WERI-Rb-1 (cell line): ENCODE measurements at regions not wholly inside any gene's neighbourhood (a gene's known extent, or its start where the extent isn't known, plus 50 kb on each side); places are given as distances from the start of the nearest gene placed in this dataset.

ENCODE experiments used
- DNase-seq: peaks from one replicate; pipeline ENCODE4 v3.0.0-alpha.2; 2020
- H3K27ac ChIP-seq: fragments of 250-450 bp; sonication (Bioruptor Pico); 2 replicates; pipeline ENCODE4 v1.5.1; 2020; ENCODE audit warnings: mild to moderate bottlenecking, moderate library complexity
- H3K27me3 ChIP-seq: fragments of 250-450 bp; sonication (Bioruptor Pico); 2 replicates; pipeline ENCODE4 v1.5.1; 2021; ENCODE audit warnings: mild to moderate bottlenecking, low read depth, moderate library complexity; ENCODE audit not compliant: insufficient read depth, severe bottlenecking
- H3K36me3 ChIP-seq: fragments of 250-450 bp; sonication (Bioruptor Pico); 2 replicates; pipeline ENCODE4 v1.5.1; 2020; ENCODE audit warnings: mild to moderate bottlenecking, moderate library complexity
- H3K4me3 ChIP-seq: 2 replicates; pipeline ENCODE4 v1.5.1; 2011; ENCODE audit warnings: low read depth, mild to moderate bottlenecking, control low read depth, low read length
- H3K9me3 ChIP-seq: fragments of 250-450 bp; sonication (Bioruptor Pico); 2 replicates; pipeline ENCODE4 v1.5.1; 2021; ENCODE audit warnings: mild to moderate bottlenecking, moderate library complexity; ENCODE audit not compliant: severe bottlenecking
- CTCF ChIP-seq: IDR thresholded peaks from 2 replicates; pipeline ENCODE4 v1.5.1; 2011; ENCODE audit warnings: low read depth, mild to moderate bottlenecking, control low read depth, inconsistent platforms, low read length

DNA sequence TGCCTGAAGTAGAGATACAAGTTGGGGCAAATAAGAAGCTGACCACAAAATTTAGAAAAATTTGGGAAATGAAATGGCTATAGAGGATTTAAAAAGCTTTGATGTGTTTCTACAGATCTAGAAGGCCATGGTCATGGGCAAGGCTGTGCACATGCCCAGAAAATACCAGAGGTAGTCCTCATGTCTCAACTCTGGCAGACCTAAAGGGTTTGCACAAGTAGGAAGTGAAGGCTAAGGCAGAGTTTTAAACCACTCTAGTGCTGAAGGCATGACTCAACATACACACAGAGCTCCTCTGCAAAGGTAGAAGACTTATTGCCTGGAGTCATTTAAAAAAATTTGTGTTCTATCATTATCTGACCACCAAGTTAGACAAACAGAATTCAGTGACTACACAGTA lies 364.6 kb downstream of the CCSER2 start:
- TF ChIP-seq CTCF = no peak
- DNase-seq = no peak
- H3K9me3 ChIP-seq = peaks cover 4% of the 10 kb centered on the region
- H3K4me3 ChIP-seq = no peak overlapping the region
- no peak overlapping the region for H3K27ac ChIP-seq
- no peaks in the 10 kb centered on the region for H3K27me3 ChIP-seq
- H3K36me3 ChIP-seq = no peaks in the 10 kb centered on the region

DNA sequence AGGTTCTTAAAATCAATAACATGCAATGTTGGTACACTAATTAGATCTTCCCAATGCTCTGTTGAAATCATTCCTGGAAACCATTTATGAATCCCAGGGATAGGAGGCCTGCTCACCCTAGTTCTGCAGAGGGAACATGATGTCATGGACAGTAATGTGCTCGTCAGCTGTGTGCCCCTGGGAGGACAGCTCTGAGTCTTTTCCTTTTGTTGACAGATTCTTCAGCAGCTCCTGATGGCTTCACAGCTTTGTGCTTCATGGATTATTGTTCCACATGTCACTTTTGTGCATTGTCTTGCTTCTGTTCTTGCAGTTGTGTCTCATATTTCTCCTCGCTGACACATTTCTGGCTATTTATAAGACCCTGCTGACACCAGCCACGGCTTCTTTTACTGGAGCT lies 367.5 kb downstream of the CCSER2 start:
- no peaks in the 10 kb centered on the region for H3K27me3 ChIP-seq
- no peaks in the 10 kb centered on the region for H3K36me3 ChIP-seq
- peaks cover 4% of the 10 kb centered on the region for H3K9me3 ChIP-seq
- H3K27ac ChIP-seq = no peak overlapping the region
- no peak overlapping the region for H3K4me3 ChIP-seq
- TF ChIP-seq CTCF = no peak
- no peak for DNase-seq

DNA sequence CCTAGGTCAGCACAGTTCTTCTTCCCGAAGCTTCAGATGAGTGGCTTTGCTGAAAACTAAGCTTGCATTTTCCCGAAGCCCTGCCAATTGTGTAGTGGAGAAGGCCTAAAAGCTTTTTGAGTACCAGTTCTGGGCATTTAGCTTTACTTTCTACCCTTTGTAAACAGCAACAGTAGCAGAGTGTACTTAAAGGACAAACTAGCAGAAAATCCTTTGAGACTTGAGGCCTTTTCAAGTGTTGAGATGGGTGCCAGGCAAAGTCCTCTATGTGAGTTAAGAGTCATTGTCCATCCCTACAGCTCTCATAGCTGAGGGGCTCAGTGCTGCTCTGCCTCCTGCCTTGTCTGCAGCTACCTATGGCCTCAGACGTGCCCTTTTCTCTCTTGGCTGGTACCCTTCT lies 368.2 kb downstream of the CCSER2 start:
- H3K9me3 ChIP-seq = peaks cover 4% of the 10 kb centered on the region
- H3K27ac ChIP-seq = no peak overlapping the region
- DNase-seq = no peak
- H3K27me3 ChIP-seq = no peaks in the 10 kb centered on the region
- H3K36me3 ChIP-seq = no peaks in the 10 kb centered on the region
- no peak for TF ChIP-seq CTCF
- no peak overlapping the region for H3K4me3 ChIP-seq

- no peak for TF ChIP-seq CTCF
- H3K9me3 ChIP-seq = no peaks in the 10 kb centered on the region
- no peak for DNase-seq
- no peak overlapping the region for H3K27ac ChIP-seq
- H3K36me3 ChIP-seq = no peaks in the 10 kb centered on the region
- no peak overlapping the region for H3K4me3 ChIP-seq
- no peaks in the 10 kb centered on the region for H3K27me3 ChIP-seq
Measured at GRCh38 chr10:84698989-84699388, 370.6 kb downstream of the CCSER2 start.

- no peak for TF ChIP-seq CTCF
- no peak overlapping the region for H3K4me3 ChIP-seq
- DNase-seq = no peak
- H3K27me3 ChIP-seq = no peaks in the 10 kb centered on the region
- no peaks in the 10 kb centered on the region for H3K36me3 ChIP-seq
- no peak overlapping the region for H3K27ac ChIP-seq
- H3K9me3 ChIP-seq = no peaks in the 10 kb centered on the region
Measured at GRCh38 chr10:84700668-84701369, 372.4 kb downstream of the CCSER2 start.

GRCh38 chr10:84701370-84701720 lies 373.0 kb downstream of the CCSER2 start:
- no peak for TF ChIP-seq CTCF
- Histone ChIP-seq H3K4me3 (no peak overlapping the region), H3K36me3 (no peaks in the 10 kb centered on the region), H3K27ac (no peak overlapping the region), H3K9me3 (no peaks in the 10 kb centered on the region), H3K27me3 (no peaks in the 10 kb centered on the region)
- DNase-seq = no peak
